ENCODE measurements at regions not wholly inside any gene's neighbourhood (a gene's known extent, or its start where the extent isn't known, plus 50 kb on each side); places are given as distances from the start of the nearest gene placed in this dataset.
A peak's percentile ranks its signal among the peaks of the same experiment; 100 is the strongest.

- POLR2A ChIA-PET, result no interaction called here
- DNase-seq (ENCODE audit: low read depth, low spot score), result no peak
Measured at GRCh38 chr4:145280541-145280940, 100.2 kb upstream of the OTUD4 start.

DNA sequence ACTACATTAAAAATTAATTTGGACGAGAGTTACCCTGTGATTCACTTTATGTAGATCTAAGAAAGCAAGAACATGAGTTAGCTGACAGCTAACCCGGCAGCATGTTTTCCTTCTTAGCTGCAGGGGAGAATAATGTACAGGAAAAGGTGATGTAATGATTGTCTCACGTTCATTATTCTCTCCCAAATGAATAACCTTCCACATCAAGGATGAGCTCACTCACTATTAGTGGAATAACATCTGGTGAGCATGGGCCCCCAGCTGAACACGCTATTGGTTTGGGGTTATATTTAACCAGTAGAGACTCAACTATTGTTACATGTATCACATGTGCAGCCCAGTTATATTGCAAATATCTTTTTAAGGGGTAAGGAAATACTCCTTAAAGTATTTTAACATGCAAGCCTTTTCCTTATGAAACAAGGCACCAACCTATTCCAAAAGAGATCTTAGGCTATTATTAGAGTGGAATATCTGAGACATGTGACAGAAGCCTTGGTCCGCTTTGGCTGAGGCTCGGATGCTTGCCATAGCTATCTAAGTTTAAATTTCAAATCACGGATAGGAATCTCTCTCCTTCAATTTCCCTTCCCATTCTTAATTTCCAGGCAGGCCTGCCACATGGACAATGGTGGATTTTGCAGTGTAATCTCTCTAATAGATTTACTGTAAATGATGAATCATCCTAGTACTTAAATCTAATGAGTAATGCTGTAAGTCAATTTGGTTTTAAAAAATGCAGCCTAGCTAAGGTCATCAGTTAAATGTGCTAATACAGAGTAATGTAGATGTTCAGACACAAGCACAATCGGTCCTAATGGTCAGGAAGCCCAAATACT lies 99.0 kb upstream of the OTUD4 start:
- DNase-seq (ENCODE audit: low read depth, low spot score), result no peak
- no peak for TF ChIP-seq CTCF (IDR thresholded peaks at IDR 0.05; ENCODE audit: low read depth, low read length)
- Histone ChIP-seq H3K27ac (ENCODE audit: low read depth, low read length) (peak overlapping the region; percentile 92), H3K4me3 (ENCODE audit: low read depth, low read length) (no peak overlapping the region; the same call in 1 of the 2 replicates), H3K9me3 (ENCODE audit: control insufficient read depth, insufficient read depth, low read length) (no peaks in the 10 kb centered on the region), H3K27me3 (ENCODE audit: control insufficient read depth, insufficient read depth, low read length) (no peaks in the 10 kb centered on the region)
- POLR2A ChIA-PET, result interaction anchor here (1.1 kb wide), 1 partner anchor 9 kb away, joined by 3 read pairs; no protein-coding TSS in a partner anchor
- CTCF ChIA-PET, result interaction anchor here (0.5 to 1.8 kb wide), 4 partner anchors 10 to 331 kb away, joined by 3 to 8 read pairs (median 4); no protein-coding TSS in a partner anchor

More at GRCh38 chr4:145280541-145280940, 100.2 kb upstream of the OTUD4 start:
- CTCF ChIA-PET, result interaction anchor here (1.7 to 1.8 kb wide), 2 partner anchors 64 to 277 kb away, joined by 5 to 8 read pairs; no protein-coding TSS in a partner anchor
- H3K9me3 ChIP-seq (ENCODE audit: control insufficient read depth, insufficient read depth, low read length), result no peaks in the 10 kb centered on the region
- no peak for TF ChIP-seq CTCF (IDR thresholded peaks at IDR 0.05; ENCODE audit: low read depth, low read length)
- no peak overlapping the region for H3K27ac ChIP-seq (ENCODE audit: low read depth, low read length)
- H3K4me3 ChIP-seq (ENCODE audit: low read depth, low read length), result no peak overlapping the region
- H3K27me3 ChIP-seq (ENCODE audit: control insufficient read depth, insufficient read depth, low read length), result no peaks in the 10 kb centered on the region

DNA sequence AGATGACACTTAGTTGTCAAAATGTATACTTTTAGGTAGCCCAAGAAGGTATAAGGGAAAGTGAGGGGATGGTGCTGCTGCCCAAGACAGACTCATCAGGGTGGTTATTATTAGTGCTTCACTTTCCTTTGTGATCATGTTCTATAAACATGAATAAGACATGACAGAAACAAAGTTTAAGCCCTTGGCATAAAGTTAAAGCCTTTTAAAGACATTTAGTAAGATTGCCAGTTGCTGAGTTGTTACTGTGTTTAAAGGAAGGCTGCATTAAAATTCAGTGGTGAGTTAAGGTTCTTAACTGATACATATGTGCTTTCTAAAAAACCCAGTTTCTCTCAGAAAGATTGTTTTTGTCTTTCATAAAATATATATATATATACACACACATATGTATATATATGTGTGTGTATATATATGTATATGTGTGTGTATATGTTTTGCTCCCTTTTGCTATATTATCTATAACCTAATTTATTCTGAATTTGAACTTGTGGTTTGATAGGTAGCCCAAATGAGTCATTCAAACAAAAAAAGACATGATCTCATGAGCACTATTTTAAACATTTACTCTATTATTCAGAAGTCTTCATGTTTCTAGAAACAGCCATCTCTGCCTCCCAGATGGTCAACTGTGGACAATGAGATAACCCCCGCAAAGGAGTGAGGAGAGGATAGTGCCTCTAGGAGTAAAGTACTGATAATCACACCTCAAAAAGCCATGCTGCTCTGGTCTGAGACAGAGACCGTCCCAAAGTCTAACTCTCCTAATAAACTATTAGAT lies 98.1 kb upstream of the OTUD4 start:
- H3K9me3 ChIP-seq (ENCODE audit: control insufficient read depth, insufficient read depth, low read length), result no peaks in the 10 kb centered on the region
- H3K27ac ChIP-seq (ENCODE audit: low read depth, low read length), result peak overlapping the region; percentile 92
- CTCF ChIA-PET, result interaction anchor here (0.5 to 1.8 kb wide), 3 partner anchors 9 to 331 kb away, joined by 3 to 8 read pairs (median 4); no protein-coding TSS in a partner anchor
- POLR2A ChIA-PET, result no interaction called here
- TF ChIP-seq CTCF (IDR thresholded peaks at IDR 0.05; ENCODE audit: low read depth, low read length), result no peak
- H3K4me3 ChIP-seq (ENCODE audit: low read depth, low read length), result no peak overlapping the region
- H3K27me3 ChIP-seq (ENCODE audit: control insufficient read depth, insufficient read depth, low read length), result no peaks in the 10 kb centered on the region
- DNase-seq (ENCODE audit: low read depth, low spot score), result no peak

- CTCF ChIA-PET, result interaction anchor here (0.6 kb wide), 1 partner anchor 218 kb away, joined by 5 read pairs; no protein-coding TSS in a partner anchor
- no peak overlapping the region for H3K27ac ChIP-seq (ENCODE audit: low read depth, low read length)
- POLR2A ChIA-PET, result no interaction called here
Measured at GRCh38 chr4:145277011-145277410, 96.6 kb upstream of the OTUD4 start.

More at GRCh38 chr4:145277011-145277410, 96.6 kb upstream of the OTUD4 start:
- DNase-seq (ENCODE audit: low read depth, low spot score), result no peak
- Histone ChIP-seq H3K9me3 (ENCODE audit: control insufficient read depth, insufficient read depth, low read length) (no peaks in the 10 kb centered on the region), H3K27me3 (ENCODE audit: control insufficient read depth, insufficient read depth, low read length) (no peaks in the 10 kb centered on the region), H3K4me3 (ENCODE audit: low read depth, low read length) (no peak overlapping the region)
- TF ChIP-seq CTCF (IDR thresholded peaks at IDR 0.05; ENCODE audit: low read depth, low read length), result no peak
